ENCODE measurements at regions not wholly inside any gene's neighbourhood (a gene's known extent, or its start where the extent isn't known, plus 50 kb on each side); places are given as distances from the start of the nearest gene placed in this dataset.

- Histone ChIP-seq H3K27me3 (ENCODE audit: control insufficient read depth, insufficient read depth, low read length, poor library complexity, severe bottlenecking) (no peaks in the 10 kb centered on the region), H3K27ac (ENCODE audit: insufficient read depth, low read depth, low read length, poor library complexity, severe bottlenecking) (no peak overlapping the region), H3K4me1 (ENCODE audit: control insufficient read depth, insufficient read depth, low read length) (peaks cover 7% of the 10 kb centered on the region), H3K4me3 (ENCODE audit: insufficient read depth, low read depth, low read length) (no peak overlapping the region), H3K9me3 (ENCODE audit: control insufficient read depth, low read length) (no peaks in the 10 kb centered on the region), H3K36me3 (ENCODE audit: control insufficient read depth, insufficient read depth, low read length) (no peaks in the 10 kb centered on the region)
These were observed 51.2 kb upstream of the DAPL1 start for GRCh38 chr2:158743879-158744278.

- peak overlapping the region; percentile 44 for H3K27ac ChIP-seq (ENCODE audit: insufficient read depth, low read depth, low read length, poor library complexity, severe bottlenecking)
- H3K4me3 ChIP-seq (ENCODE audit: insufficient read depth, low read depth, low read length) = no peak overlapping the region
- no peaks in the 10 kb centered on the region for H3K27me3 ChIP-seq (ENCODE audit: control insufficient read depth, insufficient read depth, low read length, poor library complexity, severe bottlenecking)
- no peaks in the 10 kb centered on the region for H3K9me3 ChIP-seq (ENCODE audit: control insufficient read depth, low read length)
- no peaks in the 10 kb centered on the region for H3K36me3 ChIP-seq (ENCODE audit: control insufficient read depth, insufficient read depth, low read length)
- H3K4me1 ChIP-seq (ENCODE audit: control insufficient read depth, insufficient read depth, low read length) = peaks cover 7% of the 10 kb centered on the region
- WGBS, 2 experiments = 7 to 9% methylated on average over 16 of the region's 16 CpGs
These were observed 49.9 kb upstream of the DAPL1 start for GRCh38 chr2:158745067-158745865.

Measured in ectodermal cell (in vitro differentiated cells).